IMR-90 (cell line): ENCODE measurements at regions not wholly inside any gene's neighbourhood (a gene's known extent, or its start where the extent isn't known, plus 50 kb on each side); places are given as distances from the start of the nearest gene placed in this dataset.

Experiments used
- MAFK ChIP-seq: IDR thresholded peaks from 2 replicates; pipeline ENCODE4 v1.6.1; 2012; ENCODE audit warnings: low read depth, low read length, improper control_type of control experiment
- POLR2A ChIP-seq: IDR thresholded peaks from 2 replicates; pipeline ENCODE4 v1.6.1; 2012; ENCODE audit warnings: mild to moderate bottlenecking, low read depth, low read length
- RCOR1 ChIP-seq: IDR thresholded peaks from 2 replicates; pipeline ENCODE4 v1.6.1; 2012; ENCODE audit warnings: mild to moderate bottlenecking, low read length, improper control_type of control experiment; ENCODE audit not compliant: insufficient replicate concordance
- USF2 ChIP-seq: fragments of 150-350 bp; IDR thresholded peaks from 2 replicates; pipeline ENCODE4 v1.6.1; 2017; ENCODE audit warnings: mild to moderate bottlenecking, antibody characterized with exemption, low read length, low read depth
- TF ChIP-seq, protein P1 (sequence below): conservative IDR thresholded peaks from 2 replicates; pipeline ENCODE4 v1.5.1; 2012; ENCODE audit warnings: mild to moderate bottlenecking, low read depth, low read length, improper control_type of control experiment

GRCh38 chr6:130671577-130671976, 155.6 kb upstream of the SMLR1 start:
- TF ChIP-seq, protein P1, sequence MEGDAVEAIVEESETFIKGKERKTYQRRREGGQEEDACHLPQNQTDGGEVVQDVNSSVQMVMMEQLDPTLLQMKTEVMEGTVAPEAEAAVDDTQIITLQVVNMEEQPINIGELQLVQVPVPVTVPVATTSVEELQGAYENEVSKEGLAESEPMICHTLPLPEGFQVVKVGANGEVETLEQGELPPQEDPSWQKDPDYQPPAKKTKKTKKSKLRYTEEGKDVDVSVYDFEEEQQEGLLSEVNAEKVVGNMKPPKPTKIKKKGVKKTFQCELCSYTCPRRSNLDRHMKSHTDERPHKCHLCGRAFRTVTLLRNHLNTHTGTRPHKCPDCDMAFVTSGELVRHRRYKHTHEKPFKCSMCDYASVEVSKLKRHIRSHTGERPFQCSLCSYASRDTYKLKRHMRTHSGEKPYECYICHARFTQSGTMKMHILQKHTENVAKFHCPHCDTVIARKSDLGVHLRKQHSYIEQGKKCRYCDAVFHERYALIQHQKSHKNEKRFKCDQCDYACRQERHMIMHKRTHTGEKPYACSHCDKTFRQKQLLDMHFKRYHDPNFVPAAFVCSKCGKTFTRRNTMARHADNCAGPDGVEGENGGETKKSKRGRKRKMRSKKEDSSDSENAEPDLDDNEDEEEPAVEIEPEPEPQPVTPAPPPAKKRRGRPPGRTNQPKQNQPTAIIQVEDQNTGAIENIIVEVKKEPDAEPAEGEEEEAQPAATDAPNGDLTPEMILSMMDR, result no peak
- TF ChIP-seq RCOR1, result no peak
- no peak for TF ChIP-seq MAFK
- no peak for TF ChIP-seq USF2
- no peak for TF ChIP-seq POLR2A
